ENCODE measurements at regions not wholly inside any gene's neighbourhood (a gene's known extent, or its start where the extent isn't known, plus 50 kb on each side); places are given as distances from the start of the nearest gene placed in this dataset.

DNA sequence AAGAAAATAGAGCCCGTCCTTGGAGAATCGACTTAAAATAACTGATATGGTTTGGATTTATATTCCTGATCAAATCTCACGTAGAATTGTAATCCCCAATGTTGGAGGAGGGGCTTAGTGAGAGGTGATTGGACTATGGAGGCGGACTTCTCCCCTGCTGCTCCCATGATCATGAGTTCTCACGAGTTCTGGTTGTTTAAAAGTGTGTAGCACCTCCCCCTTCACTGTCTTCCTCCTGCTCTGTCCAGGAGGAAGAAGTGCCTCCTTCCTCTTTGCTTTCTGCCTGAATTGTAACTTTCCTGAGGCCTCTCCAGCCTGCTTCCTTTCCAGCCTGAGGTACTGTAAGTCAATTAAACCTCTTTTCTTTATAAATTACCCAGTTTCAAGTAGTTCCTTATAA lies 529.2 kb downstream of the HAO1 start:
- TF ChIP-seq, protein P1, sequence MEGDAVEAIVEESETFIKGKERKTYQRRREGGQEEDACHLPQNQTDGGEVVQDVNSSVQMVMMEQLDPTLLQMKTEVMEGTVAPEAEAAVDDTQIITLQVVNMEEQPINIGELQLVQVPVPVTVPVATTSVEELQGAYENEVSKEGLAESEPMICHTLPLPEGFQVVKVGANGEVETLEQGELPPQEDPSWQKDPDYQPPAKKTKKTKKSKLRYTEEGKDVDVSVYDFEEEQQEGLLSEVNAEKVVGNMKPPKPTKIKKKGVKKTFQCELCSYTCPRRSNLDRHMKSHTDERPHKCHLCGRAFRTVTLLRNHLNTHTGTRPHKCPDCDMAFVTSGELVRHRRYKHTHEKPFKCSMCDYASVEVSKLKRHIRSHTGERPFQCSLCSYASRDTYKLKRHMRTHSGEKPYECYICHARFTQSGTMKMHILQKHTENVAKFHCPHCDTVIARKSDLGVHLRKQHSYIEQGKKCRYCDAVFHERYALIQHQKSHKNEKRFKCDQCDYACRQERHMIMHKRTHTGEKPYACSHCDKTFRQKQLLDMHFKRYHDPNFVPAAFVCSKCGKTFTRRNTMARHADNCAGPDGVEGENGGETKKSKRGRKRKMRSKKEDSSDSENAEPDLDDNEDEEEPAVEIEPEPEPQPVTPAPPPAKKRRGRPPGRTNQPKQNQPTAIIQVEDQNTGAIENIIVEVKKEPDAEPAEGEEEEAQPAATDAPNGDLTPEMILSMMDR (IDR thresholded peaks at IDR 0.05): no peak

GRCh38 chr20:7415427-7415826 lies 524.8 kb downstream of the HAO1 start:
- TF ChIP-seq, protein P1 (IDR thresholded peaks at IDR 0.05): no peak; the same call in 1 of the 2 replicates

- TF ChIP-seq, protein P1 (IDR thresholded peaks at IDR 0.05): no peak
These were observed 523.9 kb downstream of the HAO1 start for GRCh38 chr20:7416382-7416781.

GRCh38 chr20:7420345-7420744 lies 519.9 kb downstream of the HAO1 start:
- TF ChIP-seq, protein P1 (IDR thresholded peaks at IDR 0.05): no peak

DNA sequence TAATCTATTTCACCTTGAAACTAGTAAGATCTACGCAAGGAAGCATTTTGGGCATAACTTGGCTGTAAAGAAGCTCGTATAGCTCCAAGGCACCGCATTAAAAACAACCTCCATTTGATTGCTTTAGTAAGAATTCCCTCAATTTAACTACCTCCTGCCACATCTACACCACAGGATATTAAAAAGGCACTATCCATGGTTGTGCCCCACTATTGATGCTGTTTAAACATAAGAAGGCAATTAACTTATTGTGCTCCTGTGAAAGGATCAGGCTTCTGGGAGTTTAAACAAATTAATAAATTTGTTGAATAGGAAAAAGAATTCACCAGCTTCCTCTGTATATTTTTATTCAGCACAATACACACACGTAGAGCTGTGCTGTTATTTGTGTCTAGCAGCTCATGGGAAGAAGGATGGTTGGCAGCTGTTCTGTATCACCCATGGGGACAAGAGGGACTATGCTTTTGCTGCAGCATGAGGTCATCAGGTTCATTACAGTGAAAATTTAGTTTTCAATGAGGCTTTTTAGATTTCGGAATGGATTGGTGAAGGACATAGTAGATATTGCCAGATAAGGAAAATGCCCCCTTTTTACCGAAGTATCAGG lies 513.3 kb downstream of the HAO1 start:
- TF ChIP-seq, protein P1 (IDR thresholded peaks at IDR 0.05): no peak

DNA sequence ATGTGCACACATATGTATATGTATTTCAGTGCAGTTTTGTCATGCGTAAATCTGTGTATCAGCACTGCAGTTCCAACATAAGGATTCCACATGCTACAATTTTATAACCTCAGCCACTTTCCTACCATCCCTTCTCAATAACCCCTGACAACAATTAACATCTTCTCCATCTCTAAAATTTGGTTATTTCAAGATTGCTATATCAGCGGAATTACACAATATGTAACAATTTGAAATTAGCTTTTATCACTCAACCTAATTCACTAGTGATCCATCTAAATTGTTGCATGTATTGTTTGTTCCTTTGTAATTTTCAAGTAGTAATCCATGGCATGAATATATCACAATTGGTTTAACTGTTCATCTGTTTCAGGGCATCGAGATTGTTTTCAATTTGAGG lies 511.3 kb downstream of the HAO1 start:
- TF ChIP-seq, protein P1 (IDR thresholded peaks at IDR 0.05): no peak

DNA sequence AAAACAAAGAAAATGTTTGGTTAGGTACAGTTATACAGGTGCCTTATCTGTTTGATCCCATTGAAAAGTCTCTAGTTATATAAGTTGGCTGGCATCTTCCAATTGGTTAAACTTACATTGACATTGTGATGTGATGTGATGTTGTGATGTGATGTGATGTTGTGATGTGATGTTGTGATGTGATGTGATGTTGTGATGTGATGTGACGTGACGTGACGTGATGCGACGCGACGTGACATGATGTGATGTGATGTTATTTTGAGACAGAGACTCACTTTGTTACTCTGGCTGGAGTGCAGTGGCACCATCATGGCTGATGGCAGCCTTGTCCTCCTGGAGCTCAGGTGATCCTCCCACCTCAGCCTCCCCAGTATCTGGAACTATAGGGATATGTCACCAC lies 507.6 kb downstream of the HAO1 start:
- TF ChIP-seq, protein P1 (IDR thresholded peaks at IDR 0.05): no peak

DNA sequence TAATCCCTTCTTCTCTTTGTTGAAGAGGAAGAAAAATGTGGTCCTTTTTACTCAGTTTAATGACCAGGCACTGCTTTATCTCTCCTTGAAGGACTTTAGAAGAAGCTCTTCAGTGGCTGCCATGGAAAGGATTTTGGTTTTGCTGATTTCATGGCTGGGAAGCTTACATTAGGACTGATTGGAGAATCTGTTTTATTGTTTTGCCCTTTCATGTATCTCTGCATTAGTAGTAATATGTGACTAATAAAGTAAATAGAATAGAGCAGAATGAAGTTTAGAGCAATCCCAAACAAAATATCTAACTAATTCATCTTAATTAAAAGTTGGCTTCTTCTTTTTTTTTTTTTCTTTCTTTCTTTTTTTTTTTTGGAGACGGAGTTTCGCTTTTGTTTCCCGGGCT lies 502.9 kb downstream of the HAO1 start:
- TF ChIP-seq, protein P1 (IDR thresholded peaks at IDR 0.05): no peak
